ENCODE measurements at regions not wholly inside any gene's neighbourhood (a gene's known extent, or its start where the extent isn't known, plus 50 kb on each side); places are given as distances from the start of the nearest gene placed in this dataset. TPM values are rescaled to one million over a fixed set of nuclear protein-coding genes. Genes with fewer than 3 reads are reported as not detected.

DNA sequence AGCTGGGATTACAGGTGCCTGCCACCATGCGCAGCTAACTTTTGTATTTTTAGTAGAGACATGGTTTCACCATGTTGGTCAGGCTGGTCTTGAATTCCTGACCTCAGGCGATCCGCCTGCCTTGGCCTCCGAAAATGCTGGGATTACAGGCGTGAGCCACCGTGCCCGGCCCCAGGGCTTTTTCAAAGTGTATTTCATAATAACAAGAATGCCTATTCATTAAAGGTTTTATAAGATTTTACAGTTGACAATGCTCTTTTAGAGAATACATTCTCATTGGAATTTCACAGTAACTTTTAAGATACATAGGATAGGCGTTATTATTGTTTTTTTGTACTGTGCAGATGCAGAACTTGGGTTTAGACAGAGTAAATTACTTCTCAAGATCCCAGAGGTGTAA lies 52.6 kb upstream of the PTPRK start:
- TF ChIP-seq, protein P1, sequence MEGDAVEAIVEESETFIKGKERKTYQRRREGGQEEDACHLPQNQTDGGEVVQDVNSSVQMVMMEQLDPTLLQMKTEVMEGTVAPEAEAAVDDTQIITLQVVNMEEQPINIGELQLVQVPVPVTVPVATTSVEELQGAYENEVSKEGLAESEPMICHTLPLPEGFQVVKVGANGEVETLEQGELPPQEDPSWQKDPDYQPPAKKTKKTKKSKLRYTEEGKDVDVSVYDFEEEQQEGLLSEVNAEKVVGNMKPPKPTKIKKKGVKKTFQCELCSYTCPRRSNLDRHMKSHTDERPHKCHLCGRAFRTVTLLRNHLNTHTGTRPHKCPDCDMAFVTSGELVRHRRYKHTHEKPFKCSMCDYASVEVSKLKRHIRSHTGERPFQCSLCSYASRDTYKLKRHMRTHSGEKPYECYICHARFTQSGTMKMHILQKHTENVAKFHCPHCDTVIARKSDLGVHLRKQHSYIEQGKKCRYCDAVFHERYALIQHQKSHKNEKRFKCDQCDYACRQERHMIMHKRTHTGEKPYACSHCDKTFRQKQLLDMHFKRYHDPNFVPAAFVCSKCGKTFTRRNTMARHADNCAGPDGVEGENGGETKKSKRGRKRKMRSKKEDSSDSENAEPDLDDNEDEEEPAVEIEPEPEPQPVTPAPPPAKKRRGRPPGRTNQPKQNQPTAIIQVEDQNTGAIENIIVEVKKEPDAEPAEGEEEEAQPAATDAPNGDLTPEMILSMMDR (IDR thresholded peaks at IDR 0.05; ENCODE audit: insufficient read depth, low read depth, low read length) = no peak
- no peak for DNase-seq (ENCODE audit: low read depth)
- H3K4me3 ChIP-seq (ENCODE audit: low read depth, low read length) = no peak overlapping the region

DNA sequence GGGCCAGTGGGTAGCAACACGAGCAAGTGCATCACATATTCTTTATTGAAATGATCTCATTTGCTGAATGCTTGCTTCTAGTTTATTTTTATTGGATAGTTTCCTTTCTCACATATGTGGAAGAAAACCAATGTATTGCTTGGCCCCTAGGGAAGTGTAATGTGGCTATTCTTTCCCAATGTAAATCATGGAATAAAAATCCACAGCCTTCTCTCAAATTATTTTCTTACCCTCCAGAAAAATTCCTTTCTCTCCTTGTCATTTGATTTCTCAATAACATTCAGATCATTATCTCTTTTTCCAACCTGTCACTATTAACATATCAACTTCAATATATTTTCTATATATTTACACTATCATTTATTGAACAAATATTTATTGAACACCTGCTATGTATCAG lies 51.9 kb upstream of the PTPRK start:
- H3K4me3 ChIP-seq (ENCODE audit: low read depth, low read length) = no peak overlapping the region
- TF ChIP-seq, protein P1 (IDR thresholded peaks at IDR 0.05; ENCODE audit: insufficient read depth, low read depth, low read length) = no peak
- DNase-seq (ENCODE audit: low read depth) = no peak

DNA sequence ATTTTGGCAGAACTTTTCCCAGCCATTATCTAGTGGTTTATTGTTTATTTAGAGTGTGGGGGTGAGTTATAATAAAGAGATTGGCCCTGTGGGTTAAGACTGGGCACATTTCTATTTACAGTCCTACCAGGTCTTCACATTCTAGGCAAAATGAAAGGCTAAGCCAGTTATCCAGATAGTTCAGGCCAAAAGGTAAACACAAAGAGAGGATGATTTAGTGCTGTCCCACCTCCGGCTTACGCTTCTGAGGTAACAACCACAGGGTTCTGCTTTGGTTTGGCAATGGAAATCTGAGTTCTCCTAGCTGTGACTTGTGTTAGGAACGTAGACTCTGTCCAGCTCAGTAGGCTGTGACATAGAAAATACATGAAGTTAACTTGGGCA lies 50.3 kb upstream of the PTPRK start:
- no peak overlapping the region for H3K4me3 ChIP-seq (ENCODE audit: low read depth, low read length)
- TF ChIP-seq, protein P1 (IDR thresholded peaks at IDR 0.05; ENCODE audit: insufficient read depth, low read depth, low read length) = no peak
- peak; percentile 20 for DNase-seq (ENCODE audit: low read depth)

DNA sequence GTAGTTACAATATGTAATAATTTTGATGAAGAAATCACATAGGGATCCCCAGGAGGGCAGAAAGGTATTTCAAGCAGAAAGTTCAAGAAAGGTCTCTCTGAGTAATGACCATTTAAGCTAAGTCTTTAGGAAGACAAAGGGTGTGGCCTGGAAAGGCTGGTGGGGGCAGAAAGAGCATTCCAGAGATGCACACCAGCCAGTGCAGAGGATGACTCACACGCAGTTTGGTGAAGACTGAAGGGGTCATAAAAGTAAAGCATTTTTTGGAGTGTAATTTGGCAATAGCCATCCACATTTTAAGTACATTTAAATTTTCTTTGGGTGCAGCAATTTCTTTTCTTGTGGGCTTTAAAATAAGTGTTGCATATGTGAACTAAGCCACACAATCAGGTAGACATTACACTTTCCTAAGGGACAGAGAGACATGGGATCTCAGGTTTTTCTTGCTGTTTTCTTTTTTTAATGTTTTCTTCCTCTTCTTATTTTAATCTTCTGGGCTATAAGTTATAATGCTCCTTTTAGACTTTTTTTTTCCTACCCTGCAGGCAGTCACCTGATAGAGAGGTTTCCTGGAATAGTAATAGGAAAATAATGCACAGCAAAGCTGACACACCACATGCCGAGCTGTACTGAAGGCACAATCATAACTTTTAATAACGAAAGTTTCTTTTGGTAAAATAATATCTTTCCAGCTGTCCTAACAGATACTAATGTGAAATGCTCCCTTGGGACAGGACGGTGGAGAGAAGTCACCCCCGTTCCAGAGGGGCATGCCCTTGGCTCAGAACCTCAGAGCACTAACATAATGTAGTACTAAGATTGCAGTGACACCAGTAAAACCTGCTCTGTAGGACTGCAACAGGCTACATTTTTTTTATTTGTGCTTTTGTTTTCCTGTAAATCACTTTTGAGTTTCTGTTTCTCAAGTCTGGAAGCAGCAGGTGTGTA lies 49.6 kb upstream of the PTPRK start:
- TF ChIP-seq, protein P1 (IDR thresholded peaks at IDR 0.05; ENCODE audit: insufficient read depth, low read depth, low read length) = no peak
- no peak overlapping the region for H3K4me3 ChIP-seq (ENCODE audit: low read depth, low read length)
- DNase-seq (ENCODE audit: low read depth) = peak; percentile 83

Small RNA genes lying in the stretch of these regions (small RNA-seq; reads per million reads assigned to genes)
- not detected for gene RF00019
